AG04449 (cell line): ENCODE measurements at regions not wholly inside any gene's neighbourhood (a gene's known extent, or its start where the extent isn't known, plus 50 kb on each side); places are given as distances from the start of the nearest gene placed in this dataset.

Source experiments
- CTCF ChIA-PET: fragments of 350-600 bp; formaldehyde crosslinking; extraction: SDS; loops from one replicate; lab custom pipeline; 2021; ENCODE audit warnings: antibody characterized with exemption; lab: Yijun Ruan, JAX
- POLR2A ChIA-PET: fragments of 400-600, 350-600 bp; formaldehyde crosslinking; extraction: SDS; loops from one replicate; lab custom pipeline; 2020; ENCODE audit warnings: antibody characterized with exemption, inconsistent platforms; lab: Yijun Ruan, JAX
- DNase-seq: peaks from one replicate; pipeline ENCODE4 v3.0.0-alpha.2; 2010; ENCODE audit warnings: low read depth, low spot score
- H3K4me3 ChIP-seq: 2 replicates; pipeline ENCODE4 v1.5.1; 2011; ENCODE audit warnings: low read depth, mild to moderate bottlenecking, control low read depth, low read length
- CTCF ChIP-seq: IDR thresholded peaks from one replicate; pipeline ENCODE4 v1.5.1; 2011; ENCODE audit warnings: mild to moderate bottlenecking, moderate library complexity, low read length, control low read depth, inconsistent platforms; ENCODE audit not compliant: insufficient read depth; ENCODE audit errors: missing control alignments

DNA sequence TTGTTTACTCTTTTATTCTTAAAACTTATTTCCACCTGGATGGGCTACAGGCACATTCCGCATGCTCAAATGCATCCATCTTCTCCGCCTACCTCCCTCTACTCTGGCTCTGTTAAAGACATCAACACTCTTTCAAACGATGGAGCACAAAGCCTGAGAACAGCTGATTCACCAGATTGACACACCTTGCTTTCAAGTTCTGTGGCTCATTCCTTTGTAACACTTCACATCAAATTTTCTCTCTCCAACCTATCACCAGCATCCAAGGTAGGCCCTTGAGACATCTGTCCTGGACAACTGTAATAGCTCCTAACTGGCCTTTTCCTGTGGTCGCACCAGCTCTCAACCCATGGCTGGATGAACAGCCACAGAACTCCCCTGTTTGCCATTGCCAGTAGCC, 274.5 kb downstream of the BCL11A start:
- TF ChIP-seq CTCF = no peak
- ChIA-PET POLR2A (no interaction called here), CTCF (no interaction called here)
- no peak overlapping the region for H3K4me3 ChIP-seq
- no peak for DNase-seq

- no peak for DNase-seq
- CTCF ChIA-PET = no interaction called here
- POLR2A ChIA-PET = no interaction called here
Observed at GRCh38 chr2:60275958-60276357, 277.5 kb downstream of the BCL11A start.

DNA sequence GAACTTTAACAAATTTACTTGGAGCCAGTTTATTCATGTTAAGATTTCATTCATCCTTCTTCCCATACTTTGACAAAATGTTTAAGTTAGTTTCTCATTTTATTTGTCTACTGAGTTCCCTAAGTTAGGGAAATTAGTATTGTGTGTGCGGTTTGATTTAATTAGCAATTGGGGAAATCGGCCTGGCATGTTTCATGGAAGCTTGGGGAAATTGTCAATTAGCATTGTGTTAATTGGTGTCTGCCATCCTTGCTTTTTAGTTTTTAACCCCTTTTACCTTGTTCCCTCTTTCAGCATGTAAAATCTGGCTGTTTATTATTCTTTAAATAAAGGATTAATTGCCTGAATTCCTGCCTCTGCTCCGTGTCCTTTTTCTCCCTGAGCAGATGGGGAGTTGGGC, 279.6 kb downstream of the BCL11A start:
- CTCF ChIA-PET = no interaction called here
- no peak for TF ChIP-seq CTCF
- POLR2A ChIA-PET = no interaction called here
- no peak for DNase-seq
- no peak overlapping the region for H3K4me3 ChIP-seq

More at GRCh38 chr2:60275958-60276357, 277.5 kb downstream of the BCL11A start:
- no peak overlapping the region for H3K4me3 ChIP-seq
- no peak for TF ChIP-seq CTCF

- no peak overlapping the region for H3K4me3 ChIP-seq
- ChIA-PET POLR2A (no interaction called here), CTCF (no interaction called here)
- TF ChIP-seq CTCF = no peak
- no peak for DNase-seq
Observed at GRCh38 chr2:60271713-60272112, 281.7 kb downstream of the BCL11A start.

DNA sequence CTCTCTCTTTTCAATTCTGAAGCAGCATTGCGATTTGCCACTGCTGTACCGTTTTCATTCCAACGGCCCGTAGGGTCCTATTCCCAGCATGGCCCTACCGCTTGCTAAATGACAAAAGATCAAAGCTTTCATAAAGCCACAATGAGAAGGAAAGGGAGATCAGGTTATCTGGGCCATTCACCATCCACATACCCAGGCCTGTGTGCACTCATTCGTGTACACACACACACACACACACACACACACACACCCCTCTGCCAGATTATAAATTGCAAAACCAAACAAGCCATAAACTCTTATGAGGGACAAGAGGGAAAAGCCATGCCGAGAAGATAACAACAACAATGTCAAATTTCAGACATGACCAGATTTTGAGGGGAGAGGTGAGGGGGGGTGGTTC, 282.3 kb downstream of the BCL11A start:
- no peak for TF ChIP-seq CTCF
- DNase-seq = no peak
- no peak overlapping the region for H3K4me3 ChIP-seq
- ChIA-PET POLR2A (no interaction called here), CTCF (no interaction called here)

DNA sequence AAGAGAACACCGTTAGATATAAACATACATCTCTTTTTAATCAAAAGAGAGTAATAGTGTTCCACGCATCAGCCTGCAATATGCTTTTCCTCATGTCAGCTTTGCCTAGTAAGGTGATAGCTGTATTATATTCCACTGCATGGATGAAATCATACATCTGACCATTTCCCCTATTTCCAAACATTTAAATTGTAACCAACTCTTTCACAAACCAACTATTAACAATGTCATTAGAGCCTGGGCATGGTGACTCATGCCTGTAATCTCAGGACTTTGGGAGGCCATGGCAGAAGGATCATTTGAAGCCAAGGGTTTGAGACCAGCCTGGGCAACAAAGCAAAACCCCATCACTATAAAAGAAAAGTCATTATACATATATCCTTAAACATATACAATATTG, 284.8 kb downstream of the BCL11A start:
- CTCF ChIA-PET = no interaction called here
- POLR2A ChIA-PET = no interaction called here
- TF ChIP-seq CTCF = no peak
- no peak for DNase-seq
- H3K4me3 ChIP-seq = no peak overlapping the region
